Fibroblast of mammary gland (primary cell): ENCODE measurements at regions not wholly inside any gene's neighbourhood (a gene's known extent, or its start where the extent isn't known, plus 50 kb on each side); places are given as distances from the start of the nearest gene placed in this dataset.

Source experiments
- DNase-seq: peaks from one replicate; pipeline ENCODE4 v3.0.0-alpha.2; 2010; ENCODE audit warnings: low read depth
- H3K4me3 ChIP-seq: 2 replicates; pipeline ENCODE4 v1.5.1; 2011; ENCODE audit warnings: low read depth, mild to moderate bottlenecking, low read length, moderate library complexity; ENCODE audit not compliant: control insufficient read depth
- CTCF ChIP-seq: conservative IDR thresholded peaks from 2 replicates; pipeline ENCODE4 v1.5.1; 2011; ENCODE audit warnings: low read depth, low read length, inconsistent platforms; ENCODE audit not compliant: control insufficient read depth, insufficient read depth

GRCh38 chr3:65033576-65033975, 345.8 kb upstream of the ADAMTS9 start:
- DNase-seq, result no peak
- no peak for TF ChIP-seq CTCF
- H3K4me3 ChIP-seq, result no peak overlapping the region

GRCh38 chr3:65030847-65031463, 343.2 kb upstream of the ADAMTS9 start:
- TF ChIP-seq CTCF, result no peak
- peak; percentile 70 for DNase-seq
- no peak overlapping the region for H3K4me3 ChIP-seq

- no peak for DNase-seq
- no peak for TF ChIP-seq CTCF
- no peak overlapping the region for H3K4me3 ChIP-seq
Observed at GRCh38 chr3:65030014-65030627, 342.3 kb upstream of the ADAMTS9 start.

GRCh38 chr3:65029130-65029529, 341.3 kb upstream of the ADAMTS9 start:
- DNase-seq, result no peak
- no peak for TF ChIP-seq CTCF
- no peak overlapping the region for H3K4me3 ChIP-seq

GRCh38 chr3:65028024-65028423, 340.2 kb upstream of the ADAMTS9 start:
- no peak for DNase-seq
- TF ChIP-seq CTCF, result no peak
- no peak overlapping the region for H3K4me3 ChIP-seq

- TF ChIP-seq CTCF, result no peak
- no peak overlapping the region for H3K4me3 ChIP-seq
- DNase-seq, result no peak
Observed at GRCh38 chr3:65027335-65027734, 339.5 kb upstream of the ADAMTS9 start.

- H3K4me3 ChIP-seq, result no peak overlapping the region
- TF ChIP-seq CTCF, result no peak
- DNase-seq, result no peak
Observed at GRCh38 chr3:65026151-65026550, 338.4 kb upstream of the ADAMTS9 start.
